ENCODE measurements at regions not wholly inside any gene's neighbourhood (a gene's known extent, or its start where the extent isn't known, plus 50 kb on each side); places are given as distances from the start of the nearest gene placed in this dataset.

DNA sequence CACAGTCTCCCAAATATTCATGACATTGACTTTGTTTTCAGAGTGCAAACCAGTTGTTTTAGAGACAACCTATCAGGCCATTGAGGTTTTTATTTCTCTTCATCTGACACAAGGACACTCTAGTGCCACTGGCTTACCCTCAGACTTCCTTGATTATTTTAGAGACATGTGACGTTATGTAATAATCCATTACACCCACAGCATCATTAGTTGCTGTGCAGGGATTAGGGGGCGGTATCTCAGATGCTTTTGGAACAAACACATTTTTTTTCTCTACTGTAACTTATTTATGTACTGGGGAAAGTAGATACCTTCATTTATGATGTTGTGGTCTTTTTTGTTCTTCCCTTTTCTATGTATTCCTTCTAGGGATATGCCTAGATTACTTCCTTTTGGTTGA is 2293.1 kb downstream of the PCDH7 start:
- TF ChIP-seq, protein P1, sequence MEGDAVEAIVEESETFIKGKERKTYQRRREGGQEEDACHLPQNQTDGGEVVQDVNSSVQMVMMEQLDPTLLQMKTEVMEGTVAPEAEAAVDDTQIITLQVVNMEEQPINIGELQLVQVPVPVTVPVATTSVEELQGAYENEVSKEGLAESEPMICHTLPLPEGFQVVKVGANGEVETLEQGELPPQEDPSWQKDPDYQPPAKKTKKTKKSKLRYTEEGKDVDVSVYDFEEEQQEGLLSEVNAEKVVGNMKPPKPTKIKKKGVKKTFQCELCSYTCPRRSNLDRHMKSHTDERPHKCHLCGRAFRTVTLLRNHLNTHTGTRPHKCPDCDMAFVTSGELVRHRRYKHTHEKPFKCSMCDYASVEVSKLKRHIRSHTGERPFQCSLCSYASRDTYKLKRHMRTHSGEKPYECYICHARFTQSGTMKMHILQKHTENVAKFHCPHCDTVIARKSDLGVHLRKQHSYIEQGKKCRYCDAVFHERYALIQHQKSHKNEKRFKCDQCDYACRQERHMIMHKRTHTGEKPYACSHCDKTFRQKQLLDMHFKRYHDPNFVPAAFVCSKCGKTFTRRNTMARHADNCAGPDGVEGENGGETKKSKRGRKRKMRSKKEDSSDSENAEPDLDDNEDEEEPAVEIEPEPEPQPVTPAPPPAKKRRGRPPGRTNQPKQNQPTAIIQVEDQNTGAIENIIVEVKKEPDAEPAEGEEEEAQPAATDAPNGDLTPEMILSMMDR (IDR thresholded peaks at IDR 0.05; ENCODE audit: low read depth, low read length) = no peak
- in situ Hi-C loops (cut with HindIII; ENCODE audit: low sequenced_read_pairs) = no loop called here
- DNase-seq (ENCODE audit: low read depth, low spot score) = no peak
- no peak overlapping the region for H3K4me3 ChIP-seq (ENCODE audit: low read depth, low read length)

GRCh38 chr4:33025236-33025635 is 2305.1 kb downstream of the PCDH7 start:
- TF ChIP-seq, protein P1 (IDR thresholded peaks at IDR 0.05; ENCODE audit: low read depth, low read length) = no peak
- H3K4me3 ChIP-seq (ENCODE audit: low read depth, low read length) = no peak overlapping the region
- DNase-seq (ENCODE audit: low read depth, low spot score) = no peak

DNA sequence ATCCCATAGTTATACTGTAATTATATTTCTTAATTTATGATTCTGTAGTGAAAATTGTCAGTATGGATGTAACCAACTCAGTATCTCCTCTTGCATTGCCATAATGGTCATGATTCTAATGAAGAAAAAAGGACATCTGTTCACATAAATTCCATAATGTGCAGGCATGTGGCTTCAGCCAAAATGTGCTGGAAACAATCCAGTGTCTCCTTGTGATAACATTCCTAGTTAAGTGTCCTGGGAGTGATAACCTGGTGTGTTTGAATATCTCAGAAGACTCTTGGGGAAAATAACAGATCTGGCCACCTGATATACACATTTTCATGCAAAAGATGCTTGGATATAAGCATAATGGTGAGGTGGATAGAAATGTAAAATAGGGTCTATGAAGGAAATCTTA is 2309.8 kb downstream of the PCDH7 start:
- no peak overlapping the region for H3K4me3 ChIP-seq (ENCODE audit: low read depth, low read length)
- TF ChIP-seq, protein P1 (IDR thresholded peaks at IDR 0.05; ENCODE audit: low read depth, low read length) = no peak
- in situ Hi-C loops (cut with HindIII; ENCODE audit: low sequenced_read_pairs) = no loop called here
- DNase-seq (ENCODE audit: low read depth, low spot score) = no peak

More at GRCh38 chr4:33025236-33025635, 2305.1 kb downstream of the PCDH7 start:
- in situ Hi-C loops (cut with HindIII; ENCODE audit: low sequenced_read_pairs) = no loop called here

DNA sequence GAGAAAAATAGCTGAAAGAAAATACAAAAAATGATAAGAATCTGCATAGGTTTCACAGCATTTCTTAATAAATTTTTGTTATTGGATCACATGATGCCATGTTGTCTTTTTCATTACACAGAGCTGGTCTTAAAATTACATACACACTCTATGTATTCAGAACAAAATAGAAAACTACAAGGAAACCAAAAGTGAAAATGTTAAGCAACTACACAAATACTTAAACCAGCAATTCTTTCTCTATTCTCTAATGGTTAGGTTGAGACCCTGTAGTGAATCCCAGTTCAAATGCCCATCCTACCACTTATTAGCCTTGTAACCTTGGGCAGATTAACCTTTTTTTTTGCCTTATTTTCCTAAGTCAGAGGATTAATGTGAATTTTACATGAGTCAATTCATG is 2311.2 kb downstream of the PCDH7 start:
- in situ Hi-C loops (cut with HindIII; ENCODE audit: low sequenced_read_pairs) = no loop called here
- TF ChIP-seq, protein P1 (IDR thresholded peaks at IDR 0.05; ENCODE audit: low read depth, low read length) = no peak
- no peak for DNase-seq (ENCODE audit: low read depth, low spot score)
- H3K4me3 ChIP-seq (ENCODE audit: low read depth, low read length) = no peak overlapping the region

DNA sequence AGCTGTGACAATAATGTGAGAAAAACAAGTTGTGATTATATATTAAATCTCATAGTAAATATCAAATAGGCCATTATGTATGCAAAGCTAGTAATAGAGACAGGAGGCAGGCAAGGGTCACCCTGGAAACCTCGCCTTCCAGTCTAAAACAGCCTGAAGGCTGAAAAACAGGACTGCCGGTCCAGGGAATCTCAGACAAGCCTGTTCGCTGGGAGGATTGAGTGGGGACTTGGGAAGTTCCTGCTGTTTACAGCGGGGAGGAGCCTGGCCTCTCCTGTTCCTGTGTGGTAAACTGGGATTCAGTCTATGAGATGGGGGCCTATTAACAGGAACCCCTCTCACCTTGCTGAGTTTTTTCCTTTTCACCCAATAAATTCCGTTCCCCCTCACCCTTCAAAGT is 2317.3 kb downstream of the PCDH7 start:
- in situ Hi-C loops (cut with HindIII; ENCODE audit: low sequenced_read_pairs) = no loop called here
- DNase-seq (ENCODE audit: low read depth, low spot score) = no peak
- no peak overlapping the region for H3K4me3 ChIP-seq (ENCODE audit: low read depth, low read length)
- TF ChIP-seq, protein P1 (IDR thresholded peaks at IDR 0.05; ENCODE audit: low read depth, low read length) = no peak

- in situ Hi-C loops (cut with HindIII; ENCODE audit: low sequenced_read_pairs) = no loop called here
- H3K4me3 ChIP-seq (ENCODE audit: low read depth, low read length) = no peak overlapping the region
- TF ChIP-seq, protein P1 (IDR thresholded peaks at IDR 0.05; ENCODE audit: low read depth, low read length) = no peak
- DNase-seq (ENCODE audit: low read depth, low spot score) = peak; percentile 16
Observed at GRCh38 chr4:33045334-33045733, 2325.2 kb downstream of the PCDH7 start.

DNA sequence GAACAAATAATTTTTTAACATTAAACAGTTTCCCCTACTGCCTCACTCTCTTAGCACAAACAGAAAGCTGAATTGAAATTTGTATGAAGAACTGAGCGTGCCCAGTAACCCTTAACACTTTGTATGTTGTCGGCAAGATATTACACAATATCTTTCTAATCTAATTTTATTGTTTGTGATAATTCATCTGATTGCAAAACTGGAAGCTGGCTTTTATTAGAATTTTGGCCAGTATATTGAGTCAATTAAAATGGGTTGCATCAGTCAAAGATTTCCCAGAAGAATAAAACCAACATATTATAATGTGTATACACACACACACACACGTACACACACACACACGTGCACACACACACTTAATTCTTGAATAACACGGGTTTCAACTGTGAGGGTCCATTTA is 2332.1 kb downstream of the PCDH7 start:
- TF ChIP-seq, protein P1 (IDR thresholded peaks at IDR 0.05; ENCODE audit: low read depth, low read length) = no peak
- in situ Hi-C loops (cut with HindIII; ENCODE audit: low sequenced_read_pairs) = no loop called here
- DNase-seq (ENCODE audit: low read depth, low spot score) = no peak
- no peak overlapping the region for H3K4me3 ChIP-seq (ENCODE audit: low read depth, low read length)

All from astrocyte of the spinal cord (primary cell).